ENCODE measurements at regions not wholly inside any gene's neighbourhood (a gene's known extent, or its start where the extent isn't known, plus 50 kb on each side); places are given as distances from the start of the nearest gene placed in this dataset.

GRCh38 chr6:49370518-49370917 lies 92.5 kb downstream of the MMUT start:
- ChIA-PET POLR2A (no interaction called here), CTCF (no interaction called here)
- no peaks in the 10 kb centered on the region for H3K27me3 ChIP-seq (ENCODE audit: control insufficient read depth, insufficient read depth, low read length)
- TF ChIP-seq CTCF (IDR thresholded peaks at IDR 0.05; ENCODE audit: low read depth, low read length): no peak
- H3K4me3 ChIP-seq (ENCODE audit: low read depth, low read length): no peak overlapping the region
- DNase-seq (ENCODE audit: low read depth, low spot score): no peak
- no peaks in the 10 kb centered on the region; the same call in 1 of the 2 replicates for H3K9me3 ChIP-seq (ENCODE audit: control insufficient read depth, insufficient read depth, low read length)
- no peak overlapping the region for H3K27ac ChIP-seq (ENCODE audit: low read depth, low read length)

GRCh38 chr6:49366539-49366938 lies 96.5 kb downstream of the MMUT start:
- no peak overlapping the region for H3K4me3 ChIP-seq (ENCODE audit: low read depth, low read length)
- H3K9me3 ChIP-seq (ENCODE audit: control insufficient read depth, insufficient read depth, low read length): no peaks in the 10 kb centered on the region; the same call in 1 of the 2 replicates
- POLR2A ChIA-PET: no interaction called here
- no peak for DNase-seq (ENCODE audit: low read depth, low spot score)
- H3K27me3 ChIP-seq (ENCODE audit: control insufficient read depth, insufficient read depth, low read length): no peaks in the 10 kb centered on the region
- CTCF ChIA-PET: no interaction called here
- H3K27ac ChIP-seq (ENCODE audit: low read depth, low read length): no peak overlapping the region
- no peak for TF ChIP-seq CTCF (IDR thresholded peaks at IDR 0.05; ENCODE audit: low read depth, low read length)

GRCh38 chr6:49348561-49348960 lies 114.5 kb downstream of the MMUT start:
- ChIA-PET POLR2A (no interaction called here), CTCF (no interaction called here)
- Histone ChIP-seq H3K27me3 (ENCODE audit: control insufficient read depth, insufficient read depth, low read length) (no peaks in the 10 kb centered on the region), H3K27ac (ENCODE audit: low read depth, low read length) (no peak overlapping the region), H3K9me3 (ENCODE audit: control insufficient read depth, insufficient read depth, low read length) (no peaks in the 10 kb centered on the region), H3K4me3 (ENCODE audit: low read depth, low read length) (no peak overlapping the region)
- DNase-seq (ENCODE audit: low read depth, low spot score): no peak
- no peak for TF ChIP-seq CTCF (IDR thresholded peaks at IDR 0.05; ENCODE audit: low read depth, low read length)

GRCh38 chr6:49342410-49342809 lies 120.6 kb downstream of the MMUT start:
- ChIA-PET CTCF (no interaction called here), POLR2A (no interaction called here)
- no peak overlapping the region for H3K27ac ChIP-seq (ENCODE audit: low read depth, low read length)
- no peaks in the 10 kb centered on the region for H3K27me3 ChIP-seq (ENCODE audit: control insufficient read depth, insufficient read depth, low read length)
- no peaks in the 10 kb centered on the region for H3K9me3 ChIP-seq (ENCODE audit: control insufficient read depth, insufficient read depth, low read length)
- no peak for TF ChIP-seq CTCF (IDR thresholded peaks at IDR 0.05; ENCODE audit: low read depth, low read length)
- no peak for DNase-seq (ENCODE audit: low read depth, low spot score)
- H3K4me3 ChIP-seq (ENCODE audit: low read depth, low read length): no peak overlapping the region

GRCh38 chr6:49341869-49342268 lies 121.2 kb downstream of the MMUT start:
- no peak for DNase-seq (ENCODE audit: low read depth, low spot score)
- Histone ChIP-seq H3K9me3 (ENCODE audit: control insufficient read depth, insufficient read depth, low read length) (no peaks in the 10 kb centered on the region), H3K27me3 (ENCODE audit: control insufficient read depth, insufficient read depth, low read length) (no peaks in the 10 kb centered on the region), H3K4me3 (ENCODE audit: low read depth, low read length) (no peak overlapping the region), H3K27ac (ENCODE audit: low read depth, low read length) (no peak overlapping the region)
- POLR2A ChIA-PET: no interaction called here
- CTCF ChIA-PET: no interaction called here
- TF ChIP-seq CTCF (IDR thresholded peaks at IDR 0.05; ENCODE audit: low read depth, low read length): no peak
